Suprapubic skin (tissue), 3 donors: ENCODE measurements at regions not wholly inside any gene's neighbourhood (a gene's known extent, or its start where the extent isn't known, plus 50 kb on each side); places are given as distances from the start of the nearest gene placed in this dataset.

Source experiments
- CTCF ChIP-seq, 2 donors: fragments of 200-600 bp in 1 of 2; fragments of 450-650 bp in 1 of 2; sonication (generic) in 1 of 2; IDR thresholded peaks; one replicate each; pipeline ENCODE4 v1.5.1; 2016 to 2019; ENCODE audit warnings: antibody characterized with exemption in 2 of 2, mild to moderate bottlenecking in 1 of 2, moderate library complexity in 1 of 2
- POLR2A ChIP-seq, 2 donors: fragments of 450-650 bp; IDR thresholded peaks; one replicate each; pipeline ENCODE4 v1.6.1; 2017; ENCODE audit warnings: antibody characterized with exemption in 2 of 2, mild to moderate bottlenecking in 2 of 2, moderate library complexity in 2 of 2

DNA sequence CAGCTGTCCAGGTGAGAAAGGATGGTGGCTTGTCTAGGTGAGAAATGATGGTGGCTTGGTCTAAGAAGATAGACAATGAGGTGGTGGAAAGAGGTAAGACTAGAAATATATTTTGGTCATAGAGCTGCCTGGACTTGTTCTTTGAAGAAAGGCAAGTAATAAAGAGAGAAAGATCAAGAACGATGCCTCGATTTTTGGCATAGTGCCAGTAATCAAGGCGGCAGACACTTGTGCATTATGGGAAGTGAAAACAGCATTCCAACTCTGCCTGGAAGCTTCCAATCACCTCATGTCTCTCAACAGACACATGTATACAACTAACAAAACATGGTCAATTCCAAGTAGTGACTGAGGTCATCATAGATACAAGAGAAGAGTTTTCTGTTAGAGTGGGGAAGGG lies 423.8 kb upstream of the NRP1 start:
- no peak for TF ChIP-seq POLR2A (IDR thresholded peaks at IDR 0.05)
- TF ChIP-seq CTCF (IDR thresholded peaks at IDR 0.05): no peak
